GM12878 (cell line): ENCODE measurements at regions not wholly inside any gene's neighbourhood (a gene's known extent, or its start where the extent isn't known, plus 50 kb on each side); places are given as distances from the start of the nearest gene placed in this dataset.

Source experiments
- ATAC-seq: fragments of 200-7000 bp; cut with Tn5 transposase; 3 replicates; pipeline ENCODE4 v1.9.1; 2020; ENCODE audit warnings: mild to moderate bottlenecking, moderate library complexity
- BruUV-seq: library from RNA; stranded (reverse); fragments of 400-500 nt; replicated peaks from 2 replicates; lab custom pipeline; 2021; lab: Mats Ljungman, UMichigan
- CTCF ChIA-PET: fragments of 300-600 bp; sonication (Branson Sonifier 250); formaldehyde crosslinking; extraction: SDS; loops from one replicate; lab custom pipeline; 2021; ENCODE audit warnings: inconsistent platforms; lab: Yijun Ruan, JAX
- POLR2A ChIA-PET: fragments of 350-600 bp; formaldehyde crosslinking; extraction: SDS; loops from one replicate; lab custom pipeline; 2021; ENCODE audit warnings: inconsistent platforms; lab: Charles Lee
- RAD21 ChIA-PET: fragments of 300-600 bp; sonication (Branson Sonifier 250); formaldehyde crosslinking; loops from one replicate; lab custom pipeline; 2023; ENCODE audit warnings: antibody characterized with exemption; ENCODE audit not compliant: unreplicated experiment; lab: Charles Lee
- SMC1A ChIA-PET: fragments of 300-600 bp; sonication (Branson Sonifier 250); formaldehyde crosslinking; loops from one replicate; lab custom pipeline; 2023; ENCODE audit not compliant: unreplicated experiment, uncharacterized antibody; lab: Charles Lee
- DNase-seq: peaks from one replicate; pipeline ENCODE4 v3.0.0-alpha.2; 2011; ENCODE audit warnings: low read depth, low spot score
- FAIRE-seq: peaks from 3 replicates; lab custom pipeline; 2011; peaks lifted over from hg19 to GRCh38; lab: Jason Lieb, UNC
- H2AFZ ChIP-seq: 2 replicates; pipeline ENCODE4 v1.6.0; 2011; ENCODE audit warnings: low read depth, low read length, control low read depth; ENCODE audit not compliant: control insufficient read depth
- H3K27ac ChIP-seq: 2 replicates; pipeline ENCODE4 v1.5.1; 2011; ENCODE audit warnings: control low read depth; ENCODE audit not compliant: control insufficient read depth, insufficient read depth
- H3K27me3 ChIP-seq, 2 experiments: replicated peaks in 1 of 2; 2 replicates each; pipeline versions ENCODE4 v1.6.0 to v1.6.1; 2011; ENCODE audit warnings: low read length in 1 of 2; ENCODE audit not compliant: control insufficient read depth in 2 of 2, insufficient read depth in 2 of 2
- H3K36me3 ChIP-seq, 2 experiments: 2 replicates each; pipeline ENCODE4 v1.5.1; 2011; ENCODE audit warnings: low read length in 1 of 2; ENCODE audit not compliant: control insufficient read depth in 2 of 2, insufficient read depth in 2 of 2
- H3K4me1 ChIP-seq: 2 replicates; pipeline ENCODE4 v1.6.1; 2011; ENCODE audit warnings: mild to moderate bottlenecking, low read length, moderate library complexity, mixed read lengths; ENCODE audit not compliant: control insufficient read depth, insufficient read depth
- H3K4me2 ChIP-seq: 2 replicates; pipeline ENCODE4 v1.6.0; 2011; ENCODE audit warnings: control low read depth; ENCODE audit not compliant: control insufficient read depth, insufficient read depth
- H3K4me3 ChIP-seq: fragments of 200-600 bp; sonication (generic); 2 replicates; pipeline ENCODE4 v1.5.1; 2016
- H3K79me2 ChIP-seq: 2 replicates; pipeline ENCODE4 v1.6.0; 2011; ENCODE audit warnings: low read length; ENCODE audit not compliant: control insufficient read depth, insufficient read depth
- H3K9ac ChIP-seq: 2 replicates; pipeline ENCODE4 v1.8.0; 2011; ENCODE audit warnings: low read length, control low read depth, mixed read lengths; ENCODE audit not compliant: control insufficient read depth, insufficient read depth
- H3K9me3 ChIP-seq: replicated peaks from 3 replicates; pipeline ENCODE4 v1.5.1; 2011; ENCODE audit warnings: mild to moderate bottlenecking, low read length; ENCODE audit not compliant: control insufficient read depth, insufficient read depth
- H4K20me1 ChIP-seq: 2 replicates; pipeline ENCODE4 v1.6.0; 2011; ENCODE audit not compliant: control insufficient read depth, insufficient read depth
- CBX5 ChIP-seq: sonication (generic); IDR thresholded peaks from 2 replicates; pipeline ENCODE4 v1.6.1; 2016; ENCODE audit warnings: low read depth, moderate library complexity, mild to moderate bottlenecking, inconsistent platforms
- IKZF1 ChIP-seq: fragments of 450-650 bp; conservative IDR thresholded peaks from 2 replicates; pipeline ENCODE4 v1.6.1; 2017; ENCODE audit warnings: antibody characterized with exemption, mild to moderate bottlenecking
- POLR2AphosphoS5 ChIP-seq: IDR thresholded peaks from 2 replicates; pipeline ENCODE4 v1.6.1; 2011; ENCODE audit warnings: mild to moderate bottlenecking, low read length, inconsistent platforms
- SMAD1 ChIP-seq: fragments of 450-650 bp; IDR thresholded peaks from 2 replicates; pipeline ENCODE4 v1.6.1; 2018; ENCODE audit warnings: mild to moderate bottlenecking, low read depth; ENCODE audit not compliant: partially characterized antibody
- SUZ12 ChIP-seq: fragments of 200-600 bp; sonication (generic); IDR thresholded peaks from one replicate; pipeline ENCODE4 v1.6.1; 2018; ENCODE audit warnings: antibody characterized with exemption, mild to moderate bottlenecking; ENCODE audit not compliant: unreplicated experiment
- WGBS: methylation state at CpG from one replicate; pipeline ENCODE4 v1.1.6; 2016; ENCODE audit warnings: low lambda C conversion rate; ENCODE audit not compliant: insufficient replicate concordance, insufficient coverage; ENCODE audit errors: missing lambda C conversion rate; 5-methylcytosine and 5-hydroxymethylcytosine counted together
- in situ Hi-C: fragments of 300-500 bp; cut with MboI; formaldehyde crosslinking; loops from 9 replicates; pipeline ENCODE4 v1.14.3; 2018; ENCODE audit warnings: mixed read lengths
- intact Hi-C: fragments of 100-400 bp; cut with micrococcal nuclease; formaldehyde crosslinking; loops from one replicate; pipeline ENCODE4 v1.14.2; 2022; ENCODE audit not compliant: unreplicated experiment
- TF ChIP-seq, protein P1 (sequence below): IDR thresholded peaks from 2 replicates; pipeline ENCODE4 v1.6.1; 2012; ENCODE audit warnings: low read depth, low read length, improper control_type of control experiment

DNA sequence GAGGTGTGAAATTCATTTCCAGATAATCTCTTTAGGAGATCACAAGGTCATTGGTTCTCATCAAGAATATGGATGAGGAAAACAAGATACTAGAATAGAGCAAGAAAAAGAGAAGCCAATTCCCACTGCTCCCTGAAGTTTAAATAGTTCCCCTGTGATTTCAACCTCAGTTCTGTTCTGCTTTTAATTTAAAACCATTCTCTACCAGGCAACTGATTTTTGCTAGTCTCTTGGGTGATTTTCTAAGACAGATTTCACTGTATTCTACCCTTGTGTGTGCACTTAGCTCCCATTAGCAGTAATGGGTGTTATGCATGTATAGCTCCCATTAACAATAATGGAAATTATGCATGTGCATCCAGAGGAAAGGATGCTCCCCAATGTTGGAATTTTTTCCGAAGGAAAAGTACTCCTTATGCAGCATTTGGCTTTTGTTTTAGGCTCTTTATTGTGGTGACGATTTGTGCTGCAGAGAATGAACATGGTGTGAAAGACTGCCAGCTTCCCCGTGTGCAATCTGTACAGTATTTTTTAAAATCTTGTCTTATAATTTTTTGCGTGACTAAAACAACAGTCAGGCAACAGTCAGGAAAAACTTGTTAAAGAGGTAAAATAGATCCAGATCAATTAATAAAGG is 144.0 kb upstream of the ZRANB2 start:
- Histone ChIP-seq H3K9ac (no peak overlapping the region), H3K27ac (no peak overlapping the region), H3K79me2 (no peaks in the 10 kb centered on the region), H3K4me2 (no peak overlapping the region), H3K27me3 (no peaks in the 10 kb centered on the region), H3K4me3 (no peak overlapping the region), H3K4me1 (no peaks in the 10 kb centered on the region), H4K20me1 (no peaks in the 10 kb centered on the region), H2AFZ (no peak overlapping the region), H3K36me3 (no peaks in the 10 kb centered on the region), H3K9me3 (no peaks in the 10 kb centered on the region)
- intact Hi-C loops (no loop called here), in situ Hi-C loops (no loop called here)
- WGBS: 33% methylated on average over 4 of the region's 4 CpGs
- SMC1A ChIA-PET: no interaction called here
- TF ChIP-seq SMAD1 (no peak), SUZ12 (no peak), IKZF1 (no peak), POLR2AphosphoS5 (no peak)
- TF ChIP-seq, protein P1, sequence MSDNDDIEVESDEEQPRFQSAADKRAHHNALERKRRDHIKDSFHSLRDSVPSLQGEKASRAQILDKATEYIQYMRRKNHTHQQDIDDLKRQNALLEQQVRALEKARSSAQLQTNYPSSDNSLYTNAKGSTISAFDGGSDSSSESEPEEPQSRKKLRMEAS: no peak
- POLR2A ChIA-PET: interaction anchor here (0.6 kb wide), 1 partner anchor 47 kb away, joined by 3 read pairs; no protein-coding TSS in a partner anchor
- BruUV-seq: no TSS peak
- RAD21 ChIA-PET: no interaction called here
- DNase-seq: no peak
- no peak for FAIRE-seq
- ATAC-seq: no peak
- CTCF ChIA-PET: no interaction called here

DNA sequence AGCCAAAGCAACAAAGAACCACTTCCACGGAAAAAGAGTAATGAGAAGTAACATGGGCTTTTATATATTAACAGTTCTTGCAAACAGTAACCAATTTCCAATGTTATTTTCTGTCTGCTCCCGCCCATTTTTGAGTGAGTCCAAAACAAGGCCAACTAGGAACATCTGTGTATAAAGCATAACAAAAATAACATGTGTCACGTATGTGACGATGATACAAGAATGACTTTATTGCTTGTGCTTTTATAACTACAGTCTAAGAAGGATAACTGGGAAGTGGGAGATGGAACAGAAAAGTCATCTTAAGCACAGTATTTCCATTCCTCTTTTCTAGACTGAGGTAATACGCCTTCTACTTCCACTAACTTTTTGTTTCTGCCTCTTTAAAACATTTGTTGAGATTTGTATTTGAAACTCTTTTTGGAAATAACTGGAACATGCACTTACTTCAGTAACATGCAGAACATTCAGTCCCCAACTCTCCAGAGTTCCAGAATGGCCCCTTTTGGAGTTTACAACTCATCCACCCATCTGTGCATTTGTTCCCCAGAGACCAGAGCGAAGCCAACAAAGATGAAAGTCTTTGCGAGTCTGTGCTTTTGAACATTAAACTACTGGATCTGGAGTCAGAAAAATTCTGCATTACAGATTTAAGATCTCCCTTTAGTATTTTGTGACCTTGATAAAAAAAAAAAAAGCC is 143.0 kb upstream of the ZRANB2 start:
- no peak for FAIRE-seq
- in situ Hi-C loops (no loop called here), intact Hi-C loops (no loop called here)
- SMC1A ChIA-PET: no interaction called here
- no peaks in the 10 kb centered on the region for H3K36me3 ChIP-seq
- CTCF ChIA-PET: no interaction called here
- no peak for ATAC-seq
- no peaks in the 10 kb centered on the region for H3K9me3 ChIP-seq
- no peak for DNase-seq
- POLR2A ChIA-PET: no interaction called here
- no peak overlapping the region for H2AFZ ChIP-seq
- no peak overlapping the region for H3K9ac ChIP-seq
- BruUV-seq: no TSS peak
- no peaks in the 10 kb centered on the region for H3K4me1 ChIP-seq
- H3K27me3 ChIP-seq: no peaks in the 10 kb centered on the region
- no peaks in the 10 kb centered on the region for H3K79me2 ChIP-seq
- no peaks in the 10 kb centered on the region for H4K20me1 ChIP-seq
- WGBS: 40% methylated on average over 7 of the region's 7 CpGs
- RAD21 ChIA-PET: no interaction called here
- no peak overlapping the region for H3K27ac ChIP-seq
- H3K4me3 ChIP-seq: no peak overlapping the region
- no peak for TF ChIP-seq CBX5
- no peak overlapping the region for H3K4me2 ChIP-seq
